Kidney (tissue), 13 donors: ENCODE measurements at regions not wholly inside any gene's neighbourhood (a gene's known extent, or its start where the extent isn't known, plus 50 kb on each side); places are given as distances from the start of the nearest gene placed in this dataset.

Experiments
- DNase-seq, 5 donors: peaks; one replicate each; pipeline ENCODE4 v3.0.0-alpha.2; 2013 to 2020
- FAIRE-seq: peaks from 2 replicates; lab custom pipeline; 2012; peaks lifted over from hg19 to GRCh38; lab: Jason Lieb, UNC
- H3K27ac ChIP-seq, 2 donors: one replicate each; pipeline ENCODE4 v1.7.0; 2013; ENCODE audit warnings: low read depth in 2 of 2, low read length in 2 of 2, inconsistent platforms in 1 of 2
- H3K27me3 ChIP-seq: one replicate; pipeline ENCODE4 v1.7.1; 2013; ENCODE audit warnings: low read length, inconsistent platforms; ENCODE audit not compliant: control insufficient read depth, insufficient read depth
- H3K36me3 ChIP-seq, 3 donors: one replicate each; pipeline versions ENCODE4 v1.7.0 to v1.7.1; 2013; ENCODE audit warnings: low read length in 3 of 3, control low read depth in 1 of 3, inconsistent platforms in 1 of 3; ENCODE audit not compliant: insufficient read depth in 3 of 3, control insufficient read depth in 2 of 3
- H3K4me1 ChIP-seq, 3 donors: one replicate each; pipeline versions ENCODE4 v1.7.0 to v1.7.1; 2013; ENCODE audit warnings: low read length in 3 of 3, inconsistent platforms in 1 of 3, low read depth in 1 of 3; ENCODE audit not compliant: control insufficient read depth in 2 of 3, insufficient read depth in 2 of 3
- H3K4me3 ChIP-seq, 3 donors: one replicate each; pipeline versions ENCODE4 v1.7.0 to v1.8.1; 2013; ENCODE audit warnings: low read length in 3 of 3, control low read depth in 1 of 3, inconsistent platforms in 1 of 3
- H3K9ac ChIP-seq, 3 donors: one replicate each; pipeline versions ENCODE4 v1.7.0 to v1.7.1; 2013; ENCODE audit warnings: low read length in 3 of 3, control low read depth in 1 of 3, inconsistent platforms in 1 of 3
- H3K9me3 ChIP-seq, 3 donors: one replicate each; pipeline versions ENCODE4 v1.7.0 to v1.7.1; 2013; ENCODE audit warnings: low read length in 3 of 3, control low read depth in 1 of 3, inconsistent platforms in 1 of 3; ENCODE audit not compliant: control insufficient read depth in 2 of 3, insufficient read depth in 1 of 3
- intact Hi-C: fragments of 100-400 bp; cut with DNase I; formaldehyde crosslinking; loops from one replicate; pipeline ENCODE4 v1.11.1; 2022
- TF ChIP-seq, protein P1 (sequence below): IDR thresholded peaks from 3 replicates; pipeline ENCODE4 v1.5.1; 2012; ENCODE audit warnings: mild to moderate bottlenecking, moderate library complexity, borderline replicate concordance; ENCODE audit not compliant: insufficient read depth; ENCODE audit errors: extremely low read depth
- donor health status: control.
- donor health status: control.
- donor health status: control.
- donor health status: control.
- donor health status: control.
- donor health status: DM: yes; HTN: yes; CAD: no.
- donor health status: Normal renal cell carcinoma (clear cell type).

DNA sequence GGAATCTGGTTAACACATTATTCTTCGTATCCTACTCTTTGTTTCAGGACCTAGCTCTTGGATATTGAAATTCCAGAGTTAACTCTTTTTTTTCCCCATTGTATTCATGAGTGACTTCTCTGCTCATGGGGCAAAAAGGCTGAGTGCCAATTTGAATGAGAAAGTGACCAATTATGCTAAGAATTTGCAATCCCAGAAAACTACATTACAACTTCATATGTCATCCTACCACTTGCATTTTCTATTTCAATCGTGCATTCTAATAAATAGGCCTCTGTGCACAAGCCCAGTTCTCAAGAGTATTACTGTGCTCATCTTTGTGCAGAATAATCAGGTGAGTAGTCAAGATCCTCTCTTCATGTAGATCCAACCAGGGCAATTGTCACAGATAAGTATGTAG lies 537.8 kb downstream of the OTOL1 start:
- TF ChIP-seq, protein P1, sequence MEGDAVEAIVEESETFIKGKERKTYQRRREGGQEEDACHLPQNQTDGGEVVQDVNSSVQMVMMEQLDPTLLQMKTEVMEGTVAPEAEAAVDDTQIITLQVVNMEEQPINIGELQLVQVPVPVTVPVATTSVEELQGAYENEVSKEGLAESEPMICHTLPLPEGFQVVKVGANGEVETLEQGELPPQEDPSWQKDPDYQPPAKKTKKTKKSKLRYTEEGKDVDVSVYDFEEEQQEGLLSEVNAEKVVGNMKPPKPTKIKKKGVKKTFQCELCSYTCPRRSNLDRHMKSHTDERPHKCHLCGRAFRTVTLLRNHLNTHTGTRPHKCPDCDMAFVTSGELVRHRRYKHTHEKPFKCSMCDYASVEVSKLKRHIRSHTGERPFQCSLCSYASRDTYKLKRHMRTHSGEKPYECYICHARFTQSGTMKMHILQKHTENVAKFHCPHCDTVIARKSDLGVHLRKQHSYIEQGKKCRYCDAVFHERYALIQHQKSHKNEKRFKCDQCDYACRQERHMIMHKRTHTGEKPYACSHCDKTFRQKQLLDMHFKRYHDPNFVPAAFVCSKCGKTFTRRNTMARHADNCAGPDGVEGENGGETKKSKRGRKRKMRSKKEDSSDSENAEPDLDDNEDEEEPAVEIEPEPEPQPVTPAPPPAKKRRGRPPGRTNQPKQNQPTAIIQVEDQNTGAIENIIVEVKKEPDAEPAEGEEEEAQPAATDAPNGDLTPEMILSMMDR, result no peak
- no peak overlapping the region for H3K9ac ChIP-seq
- no peaks in the 10 kb centered on the region for H3K9me3 ChIP-seq
- H3K36me3 ChIP-seq, result no peaks in the 10 kb centered on the region
- DNase-seq (no peak), FAIRE-seq (no peak)
- intact Hi-C loops, result no loop called here
- H3K27ac ChIP-seq, result no peak overlapping the region
- H3K27me3 ChIP-seq, result no peaks in the 10 kb centered on the region
- no peaks in the 10 kb centered on the region for H3K4me1 ChIP-seq
- H3K4me3 ChIP-seq, result no peak overlapping the region

- TF ChIP-seq, protein P1, result no peak
- no peak overlapping the region for H3K9ac ChIP-seq
- DNase-seq, result no peak
- H3K27me3 ChIP-seq, result no peaks in the 10 kb centered on the region
- no peaks in the 10 kb centered on the region for H3K9me3 ChIP-seq
- FAIRE-seq, result no peak
- no peaks in the 10 kb centered on the region for H3K36me3 ChIP-seq
- intact Hi-C loops, result no loop called here
- H3K27ac ChIP-seq, result no peak overlapping the region
- H3K4me3 ChIP-seq, result no peak overlapping the region
- no peaks in the 10 kb centered on the region for H3K4me1 ChIP-seq
Measured at GRCh38 chr3:162041622-162042021, 545.0 kb downstream of the OTOL1 start.

- DNase-seq (no peak), FAIRE-seq (no peak)
- no peaks in the 10 kb centered on the region for H3K4me1 ChIP-seq
- intact Hi-C loops, result no loop called here
- TF ChIP-seq, protein P1, result no peak
- no peak overlapping the region for H3K9ac ChIP-seq
- H3K4me3 ChIP-seq, result no peak overlapping the region
- H3K27ac ChIP-seq, result no peak overlapping the region
- no peaks in the 10 kb centered on the region for H3K27me3 ChIP-seq
- no peaks in the 10 kb centered on the region for H3K36me3 ChIP-seq
- H3K9me3 ChIP-seq, result no peaks in the 10 kb centered on the region
Measured at GRCh38 chr3:162052636-162053035, 556.0 kb downstream of the OTOL1 start.

- no peak for FAIRE-seq
- intact Hi-C loops, result no loop called here
- H3K27ac ChIP-seq, result no peak overlapping the region
- H3K9ac ChIP-seq, result no peak overlapping the region
- H3K4me1 ChIP-seq, result no peaks in the 10 kb centered on the region
- H3K4me3 ChIP-seq, result no peak overlapping the region
- TF ChIP-seq, protein P1, result no peak
- no peak for DNase-seq
- no peaks in the 10 kb centered on the region for H3K36me3 ChIP-seq
- no peaks in the 10 kb centered on the region for H3K9me3 ChIP-seq
- H3K27me3 ChIP-seq, result no peaks in the 10 kb centered on the region
Measured at GRCh38 chr3:162072656-162073164, 576.1 kb downstream of the OTOL1 start.
